IMR-90 (cell line): ENCODE measurements at regions not wholly inside any gene's neighbourhood (a gene's known extent, or its start where the extent isn't known, plus 50 kb on each side); places are given as distances from the start of the nearest gene placed in this dataset.

Source experiments
- ATAC-seq: fragments of 200-7000 bp; cut with Tn5 transposase; 2 replicates; pipeline ENCODE4 v1.9.1; 2020; ENCODE audit warnings: low read depth, mild to moderate bottlenecking, moderate library complexity
- BruUV-seq: library from RNA; stranded (reverse); fragments of 400-500 nt; replicated peaks from 2 replicates; lab custom pipeline; 2021; lab: Mats Ljungman, UMichigan
- CTCF ChIA-PET: fragments of 300-600 bp; formaldehyde crosslinking; extraction: SDS; loops from one replicate; lab custom pipeline; 2021; ENCODE audit warnings: antibody characterized with exemption; lab: Yijun Ruan, JAX
- POLR2A ChIA-PET: fragments of 300-600 bp; sonication (Branson Sonifier 250); formaldehyde crosslinking; loops from one replicate; lab custom pipeline; 2022; ENCODE audit warnings: antibody characterized with exemption; ENCODE audit not compliant: unreplicated experiment; lab: Charles Lee
- DNase-seq: peaks from one replicate; pipeline ENCODE4 v3.0.0; 2013
- H2AFZ ChIP-seq: replicated peaks from 2 replicates; pipeline ENCODE3; 2013; ENCODE audit warnings: low read length, mild to moderate bottlenecking; ENCODE audit not compliant: poor library complexity
- H2AK5ac ChIP-seq: 2 replicates; pipeline ENCODE4 v1.6.1; 2013; ENCODE audit warnings: low read depth, low read length, inconsistent platforms
- H2AK9ac ChIP-seq: replicated peaks from 2 replicates; pipeline ENCODE3; 2013; ENCODE audit warnings: mild to moderate bottlenecking, low read depth, low read length, moderate library complexity; ENCODE audit not compliant: poor library complexity
- H2BK120ac ChIP-seq: 2 replicates; pipeline ENCODE4 v1.6.1; 2013; ENCODE audit warnings: low read depth, low read length, inconsistent platforms
- H2BK15ac ChIP-seq: 3 replicates; pipeline ENCODE4 v1.6.1; 2013; ENCODE audit warnings: low read depth, low read length, inconsistent platforms
- H2BK20ac ChIP-seq: 2 replicates; pipeline ENCODE4 v1.6.1; 2013; ENCODE audit warnings: low read depth, mild to moderate bottlenecking, inconsistent platforms, low read length, moderate library complexity
- H2BK5ac ChIP-seq: 2 replicates; pipeline ENCODE4 v1.6.1; 2013; ENCODE audit warnings: mild to moderate bottlenecking, low read depth, low read length, inconsistent platforms; ENCODE audit not compliant: poor library complexity, severe bottlenecking
- H3K14ac ChIP-seq: replicated peaks from 2 replicates; pipeline ENCODE4 v1.6.1; 2013; ENCODE audit warnings: low read depth, low read length, inconsistent platforms
- H3K18ac ChIP-seq: 2 replicates; pipeline ENCODE4 v1.6.1; 2013; ENCODE audit warnings: low read depth, low read length, control low read depth
- H3K23ac ChIP-seq: 2 replicates; pipeline ENCODE4 v1.6.1; 2013; ENCODE audit warnings: low read depth, low read length, inconsistent platforms
- H3K27ac ChIP-seq: 2 replicates; pipeline ENCODE4 v1.5.1; 2013; ENCODE audit warnings: mild to moderate bottlenecking, control low read depth, low read length; ENCODE audit not compliant: insufficient read depth
- H3K27me3 ChIP-seq: 2 replicates; pipeline ENCODE4 v1.6.1; 2013; ENCODE audit warnings: low read length; ENCODE audit not compliant: control insufficient read depth, insufficient read depth
- H3K36me3 ChIP-seq: 2 replicates; pipeline ENCODE4 v1.6.1; 2013; ENCODE audit warnings: low read length, mixed read lengths; ENCODE audit not compliant: control insufficient read depth, insufficient read depth
- H3K4ac ChIP-seq: 2 replicates; pipeline ENCODE4 v1.6.1; 2013; ENCODE audit warnings: low read depth, low read length, inconsistent platforms
- H3K4me1 ChIP-seq: 2 replicates; pipeline ENCODE4 v1.6.1; 2013; ENCODE audit warnings: low read length, mixed read lengths; ENCODE audit not compliant: control insufficient read depth, insufficient read depth
- H3K4me2 ChIP-seq: 2 replicates; pipeline ENCODE4 v1.6.1; 2013; ENCODE audit warnings: low read depth, mild to moderate bottlenecking, control low read depth, low read length, moderate library complexity
- H3K4me3 ChIP-seq: 2 replicates; pipeline ENCODE4 v1.5.1; 2013; ENCODE audit warnings: low read depth, mild to moderate bottlenecking, control low read depth, low read length, moderate library complexity; ENCODE audit not compliant: insufficient read depth
- H3K56ac ChIP-seq: 2 replicates; pipeline ENCODE4 v1.6.1; 2013; ENCODE audit warnings: low read length, inconsistent platforms; ENCODE audit not compliant: insufficient read depth; ENCODE audit errors: extremely low read depth
- H3K79me1 ChIP-seq, 2 experiments: 2 replicates each; pipeline ENCODE4 v1.6.1; 2013; ENCODE audit warnings: low read length in 2 of 2, inconsistent platforms in 1 of 2, low read depth in 1 of 2
- H3K9ac ChIP-seq: 2 replicates; pipeline ENCODE4 v1.6.1; 2013; ENCODE audit warnings: low read depth, low read length, control low read depth
- H3K9me1 ChIP-seq: 2 replicates; pipeline ENCODE4 v1.6.1; 2013; ENCODE audit warnings: low read length, inconsistent platforms; ENCODE audit not compliant: insufficient read depth
- H3K9me3 ChIP-seq: 2 replicates; pipeline ENCODE4 v1.6.1; 2013; ENCODE audit warnings: low read length; ENCODE audit not compliant: control insufficient read depth, insufficient read depth
- H4K20me1 ChIP-seq: 2 replicates; pipeline ENCODE4 v1.6.1; 2013; ENCODE audit warnings: low read length, inconsistent platforms; ENCODE audit not compliant: insufficient read depth
- H4K5ac ChIP-seq: 2 replicates; pipeline ENCODE4 v1.6.1; 2013; ENCODE audit warnings: mild to moderate bottlenecking, low read depth, low read length, control low read depth
- H4K8ac ChIP-seq, 2 experiments: 2 replicates each; pipeline ENCODE4 v1.6.1; 2013; ENCODE audit warnings: low read depth in 2 of 2, low read length in 2 of 2, control low read depth in 1 of 2, inconsistent platforms in 1 of 2
- H4K91ac ChIP-seq: 2 replicates; pipeline ENCODE4 v1.6.1; 2013; ENCODE audit warnings: low read depth, low read length, inconsistent platforms; ENCODE audit not compliant: insufficient read depth
- CEBPB ChIP-seq: IDR thresholded peaks from 2 replicates; pipeline ENCODE4 v1.6.1; 2012; ENCODE audit warnings: low read depth, low read length, improper control_type of control experiment
- POLR2A ChIP-seq: IDR thresholded peaks from 2 replicates; pipeline ENCODE4 v1.6.1; 2012; ENCODE audit warnings: mild to moderate bottlenecking, low read depth, low read length
- RAD21 ChIP-seq: IDR thresholded peaks from 2 replicates; pipeline ENCODE4 v1.6.1; 2012; ENCODE audit warnings: low read length, improper control_type of control experiment
- RCOR1 ChIP-seq: IDR thresholded peaks from 2 replicates; pipeline ENCODE4 v1.6.1; 2012; ENCODE audit warnings: mild to moderate bottlenecking, low read length, improper control_type of control experiment; ENCODE audit not compliant: insufficient replicate concordance
- RFX5 ChIP-seq: IDR thresholded peaks from 2 replicates; pipeline ENCODE4 v1.8.0; 2012; ENCODE audit warnings: low read depth, mild to moderate bottlenecking, low read length, moderate library complexity
- SMC3 ChIP-seq: fragments of 150-350 bp; IDR thresholded peaks from 2 replicates; pipeline ENCODE4 v1.6.1; 2016; ENCODE audit warnings: low read depth, mild to moderate bottlenecking, antibody characterized with exemption, low read length, moderate library complexity
- WGBS, 2 experiments: methylation state at CpG; one replicate each; pipeline versions ENCODE4 v1.1.5 to v1.1.7; 2013; ENCODE audit warnings: missing lambda C conversion rate in 2 of 2; ENCODE audit not compliant: insufficient read length in 1 of 2; ENCODE audit errors: extremely low coverage in 2 of 2; 5-methylcytosine and 5-hydroxymethylcytosine counted together
- dilution Hi-C: fragments of 300-500 bp; cut with HindIII; formaldehyde crosslinking; loops from one replicate; pipeline ENCODE4 v1.14.3; 2018; ENCODE audit warnings: low sequenced_read_pairs; ENCODE audit not compliant: unreplicated experiment
- in situ Hi-C: fragments of 300-500 bp; cut with MboI; formaldehyde crosslinking; loops from 3 replicates; pipeline ENCODE4 v1.14.3; 2019; ENCODE audit warnings: low sequenced_read_pairs, inconsistent platforms, mixed read lengths
- intact Hi-C: fragments of 100-400 bp; cut with micrococcal nuclease; formaldehyde crosslinking; loops from 2 replicates; pipeline ENCODE4 v1.10.0; 2022

- no peak overlapping the region for H4K8ac ChIP-seq
- ChIA-PET CTCF (interaction anchor here (0.9 to 1.1 kb wide), 2 partner anchors 8 to 539 kb away, joined by 3 to 4 read pairs; no protein-coding TSS in a partner anchor), POLR2A (no interaction called here)
- no peaks in the 10 kb centered on the region for H3K79me1 ChIP-seq
- H4K20me1 ChIP-seq: no peaks in the 10 kb centered on the region
- H3K14ac ChIP-seq: no peak overlapping the region
- intact Hi-C loops: no loop called here
- H3K4me3 ChIP-seq: no peak overlapping the region
- TF ChIP-seq RAD21 (no peak), SMC3 (no peak), POLR2A (no peak), RFX5 (no peak), CEBPB (no peak), RCOR1 (no peak)
- H3K9ac ChIP-seq: no peak overlapping the region
- no peak overlapping the region for H3K4ac ChIP-seq
- H2AK9ac ChIP-seq: no peak overlapping the region
- no peak overlapping the region for H4K91ac ChIP-seq
- in situ Hi-C loops: no loop called here
- BruUV-seq: no TSS peak
- H3K56ac ChIP-seq: no peak overlapping the region
- no peaks in the 10 kb centered on the region for H3K36me3 ChIP-seq
- no peaks in the 10 kb centered on the region for H3K4me1 ChIP-seq
- no peak overlapping the region for H2BK20ac ChIP-seq
- no peak overlapping the region for H3K4me2 ChIP-seq
- no peak overlapping the region for H2AK5ac ChIP-seq
- dilution Hi-C loops: no loop called here
- no peaks in the 10 kb centered on the region for H3K27me3 ChIP-seq
- no peak overlapping the region for H2BK15ac ChIP-seq
- no peak overlapping the region for H2BK5ac ChIP-seq
- no peak overlapping the region for H3K27ac ChIP-seq
- ATAC-seq: no peak
- no peak overlapping the region for H3K18ac ChIP-seq
- H3K9me3 ChIP-seq: peaks cover 17% of the 10 kb centered on the region
- H2BK120ac ChIP-seq: no peak overlapping the region
- WGBS, 2 experiments: 83% methylated on average over 8 of the region's 15 CpGs; no CpG with 5 or more reads in 1 of the 2 experiments
- no peak overlapping the region for H3K23ac ChIP-seq
- no peak overlapping the region for H2AFZ ChIP-seq
- H3K9me1 ChIP-seq: no peaks in the 10 kb centered on the region
- no peak overlapping the region for H4K5ac ChIP-seq
- DNase-seq: no peak
Measured at GRCh38 chr5:4880304-4880741, 259.8 kb upstream of the ADAMTS16 start.
